ENCODE measurements at regions not wholly inside any gene's neighbourhood (a gene's known extent, or its start where the extent isn't known, plus 50 kb on each side); places are given as distances from the start of the nearest gene placed in this dataset.
A peak's percentile ranks its signal among the peaks of the same experiment; 100 is the strongest.
"Not testable (repeated sequence)": the region's sequence is repeated elsewhere in the genome, so short reads cannot be mapped to it uniquely, and the experiment has no call there.

GRCh38 chr4:117831060-117831683 is 203.1 kb upstream of the NDST3 start:
- no peak for FAIRE-seq
- no peak for DNase-seq (ENCODE audit: insufficient read length, low spot score)
- no peak for TF ChIP-seq POLR2A (IDR thresholded peaks at IDR 0.05; ENCODE audit: low read depth, low read length)

DNA sequence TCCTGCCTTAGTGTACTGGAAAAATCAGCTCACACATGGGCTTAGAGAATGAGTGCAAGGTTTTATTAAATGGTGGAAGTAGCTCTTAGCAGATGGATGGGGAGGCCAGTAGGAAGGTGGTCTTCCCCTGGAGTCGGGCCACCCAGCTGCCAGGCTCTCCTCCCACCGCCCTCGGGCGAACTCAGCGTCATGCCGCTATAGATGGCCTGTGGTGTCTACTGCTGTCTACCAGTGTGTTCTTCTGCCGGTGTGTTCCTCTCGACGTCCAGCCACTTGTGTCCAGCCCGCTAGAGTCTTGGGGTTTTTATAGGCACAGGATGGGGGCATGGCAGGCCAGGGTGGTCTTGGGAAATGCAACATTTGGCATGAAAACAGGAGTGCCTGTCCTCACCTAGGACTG is 198.7 kb upstream of the NDST3 start:
- DNase-seq (ENCODE audit: insufficient read length, low spot score) (no peak), FAIRE-seq (no peak)
- TF ChIP-seq POLR2A (IDR thresholded peaks at IDR 0.05; ENCODE audit: low read depth, low read length): no peak

DNA sequence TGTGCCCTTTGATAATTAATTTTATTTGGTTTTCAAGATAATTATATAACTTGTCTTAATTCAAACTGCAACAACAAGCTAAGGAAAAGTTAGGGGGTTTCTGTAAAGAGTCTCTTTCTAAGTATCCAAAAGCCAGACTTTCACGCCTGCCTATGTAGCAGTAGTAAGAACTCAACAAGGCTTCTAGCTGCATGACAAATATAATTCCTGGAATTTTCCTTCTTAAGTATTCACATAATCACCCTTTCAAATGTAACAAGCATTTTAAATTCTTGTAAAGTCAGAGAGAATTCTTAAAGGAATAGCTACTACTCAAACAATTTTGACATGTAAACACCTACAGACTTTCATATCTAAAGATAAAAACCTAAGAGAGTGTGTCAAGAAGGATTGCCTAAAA is 189.7 kb upstream of the NDST3 start:
- DNase-seq (ENCODE audit: insufficient read length, low spot score) (no peak), FAIRE-seq (no peak)
- no peak for TF ChIP-seq POLR2A (IDR thresholded peaks at IDR 0.05; ENCODE audit: low read depth, low read length)

GRCh38 chr4:117845270-117845669 is 189.0 kb upstream of the NDST3 start:
- FAIRE-seq (no peak), DNase-seq (ENCODE audit: insufficient read length, low spot score) (no peak)
- TF ChIP-seq POLR2A (IDR thresholded peaks at IDR 0.05; ENCODE audit: low read depth, low read length): no peak

- TF ChIP-seq POLR2A (IDR thresholded peaks at IDR 0.05; ENCODE audit: low read depth, low read length): no peak
- DNase-seq (ENCODE audit: insufficient read length, low spot score) (no peak), FAIRE-seq (no peak)
Measured at GRCh38 chr4:117847849-117848248, 186.4 kb upstream of the NDST3 start.

GRCh38 chr4:117868201-117868600 is 166.1 kb upstream of the NDST3 start:
- no peak for FAIRE-seq
- TF ChIP-seq POLR2A (IDR thresholded peaks at IDR 0.05; ENCODE audit: low read depth, low read length): no peak
- no peak for DNase-seq (ENCODE audit: insufficient read length, low spot score)

- DNase-seq (ENCODE audit: insufficient read length, low spot score): no peak
- FAIRE-seq: no peak
- TF ChIP-seq POLR2A (IDR thresholded peaks at IDR 0.05; ENCODE audit: low read depth, low read length): no peak
Measured at GRCh38 chr4:117873779-117874178, 160.5 kb upstream of the NDST3 start.

- no peak for DNase-seq (ENCODE audit: insufficient read length, low spot score)
- FAIRE-seq: no peak
- TF ChIP-seq POLR2A (IDR thresholded peaks at IDR 0.05; ENCODE audit: low read depth, low read length): no peak
Measured at GRCh38 chr4:117874216-117874615, 160.1 kb upstream of the NDST3 start.

- TF ChIP-seq POLR2A (IDR thresholded peaks at IDR 0.05; ENCODE audit: low read depth, low read length): no peak
- DNase-seq (ENCODE audit: insufficient read length, low spot score) (no peak), FAIRE-seq (no peak)
Measured at GRCh38 chr4:117889978-117890377, 144.3 kb upstream of the NDST3 start.

DNA sequence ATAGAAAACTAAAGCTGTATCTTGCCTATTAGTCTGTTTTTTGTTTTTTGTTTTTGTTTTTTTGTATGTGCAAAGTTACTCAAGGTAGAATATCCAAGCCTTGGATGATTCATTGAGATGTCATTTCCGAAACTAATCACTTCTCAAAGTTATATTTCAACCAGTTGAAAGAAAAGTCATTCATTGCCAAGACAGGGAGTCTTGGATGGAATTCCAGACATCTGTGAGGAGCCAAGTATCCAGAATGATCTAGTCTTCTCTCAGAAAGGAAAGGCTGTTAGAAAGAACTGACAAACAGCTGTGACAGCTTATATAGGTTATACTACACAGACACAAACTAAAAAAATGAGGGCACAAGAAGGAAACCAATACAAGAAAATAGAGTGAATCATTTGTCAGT is 141.1 kb upstream of the NDST3 start:
- TF ChIP-seq POLR2A (IDR thresholded peaks at IDR 0.05; ENCODE audit: low read depth, low read length): no peak
- FAIRE-seq (no peak), DNase-seq (ENCODE audit: insufficient read length, low spot score) (no peak)

DNA sequence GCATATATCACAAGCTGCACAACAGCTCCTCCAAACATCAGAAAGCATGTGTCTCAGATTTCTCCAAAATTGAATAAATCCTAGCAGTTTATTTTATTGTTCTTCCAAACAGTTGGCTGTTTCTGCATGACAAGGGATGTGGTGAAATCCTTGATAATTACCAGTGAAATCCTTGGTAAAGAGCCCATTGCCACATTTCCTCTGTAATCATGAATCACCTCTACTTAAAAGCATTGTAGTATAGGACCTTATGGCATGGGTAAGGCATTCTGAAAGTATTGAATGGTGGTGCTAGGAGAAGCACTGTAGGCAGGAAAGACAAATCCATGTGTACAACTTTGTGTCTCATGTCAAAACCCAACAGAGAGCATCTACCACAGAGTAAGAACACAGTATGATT is 135.8 kb upstream of the NDST3 start:
- FAIRE-seq (no peak), DNase-seq (ENCODE audit: insufficient read length, low spot score) (no peak)
- no peak for TF ChIP-seq POLR2A (IDR thresholded peaks at IDR 0.05; ENCODE audit: low read depth, low read length)

DNA sequence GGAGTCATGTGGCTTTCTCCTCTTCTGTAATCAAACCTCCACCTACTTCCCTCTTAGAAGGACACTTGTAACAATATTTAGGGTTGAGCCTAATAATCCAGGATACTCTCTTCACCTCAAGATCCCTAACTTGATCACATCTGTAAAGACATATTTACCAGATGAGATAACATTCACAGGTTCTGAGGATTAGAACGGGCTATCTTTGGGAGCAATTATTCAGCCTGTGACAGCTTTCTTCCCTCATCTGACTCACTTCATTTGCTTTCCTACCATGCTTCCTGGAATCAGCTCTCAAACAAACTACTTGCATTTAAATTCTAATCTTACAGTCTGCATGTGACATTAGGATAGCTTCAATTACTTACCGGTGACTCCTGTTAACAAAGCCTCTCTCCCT is 133.5 kb upstream of the NDST3 start:
- FAIRE-seq (peak; percentile 20), DNase-seq (ENCODE audit: insufficient read length, low spot score) (no peak)
- TF ChIP-seq POLR2A (IDR thresholded peaks at IDR 0.05; ENCODE audit: low read depth, low read length): no peak

DNA sequence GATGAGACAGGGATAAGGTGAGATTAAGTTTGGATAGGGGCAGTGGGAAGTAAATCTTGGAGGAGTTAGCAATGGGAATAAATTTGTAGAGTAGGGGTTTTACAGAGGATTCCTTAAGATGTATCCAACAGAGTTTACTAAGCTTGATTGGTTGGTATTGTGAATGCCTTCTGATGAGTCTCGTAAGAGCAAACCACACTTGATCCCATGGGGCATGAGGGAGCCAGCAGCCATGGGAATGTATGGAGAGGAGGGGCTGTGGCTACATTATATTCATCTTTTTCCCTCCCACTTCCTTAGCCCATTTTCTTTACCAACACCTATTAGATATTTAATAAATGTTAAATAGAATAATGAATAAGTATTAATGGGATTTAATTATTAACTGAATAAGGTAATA is 126.6 kb upstream of the NDST3 start:
- DNase-seq (ENCODE audit: insufficient read length, low spot score): no peak
- no peak for TF ChIP-seq POLR2A (IDR thresholded peaks at IDR 0.05; ENCODE audit: low read depth, low read length)
- FAIRE-seq: no peak

GRCh38 chr4:117908306-117909207 is 125.7 kb upstream of the NDST3 start:
- TF ChIP-seq POLR2A (IDR thresholded peaks at IDR 0.05; ENCODE audit: low read depth, low read length): no peak
- FAIRE-seq (no peak), DNase-seq (ENCODE audit: insufficient read length, low spot score) (no peak)

- no peak for DNase-seq (ENCODE audit: insufficient read length, low spot score)
- TF ChIP-seq POLR2A (IDR thresholded peaks at IDR 0.05; ENCODE audit: low read depth, low read length): no peak
- no peak for FAIRE-seq
Measured at GRCh38 chr4:117916728-117917127, 117.6 kb upstream of the NDST3 start.

DNA sequence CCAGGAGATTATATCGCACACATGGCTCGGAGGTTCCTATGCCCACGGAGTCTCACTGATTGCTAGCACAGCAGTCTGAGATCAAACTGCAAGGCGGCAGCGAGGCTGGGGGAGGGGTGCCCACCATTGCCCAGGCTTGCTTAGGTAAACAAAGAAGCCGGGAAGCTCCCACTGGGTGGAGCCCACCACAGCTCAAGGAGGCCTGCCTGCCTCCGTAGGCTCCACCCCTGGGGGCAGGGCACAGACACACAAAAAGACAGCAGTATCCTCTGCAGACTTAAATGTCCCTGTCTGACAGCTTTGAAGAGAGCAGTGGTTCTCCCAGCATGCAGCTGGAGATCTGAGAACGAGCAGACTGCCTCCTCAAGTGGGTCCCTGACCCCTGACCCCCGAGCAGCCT is 112.0 kb upstream of the NDST3 start:
- not testable (repeated sequence) for DNase-seq (ENCODE audit: insufficient read length, low spot score); FAIRE-seq

- DNase-seq (ENCODE audit: insufficient read length, low spot score); FAIRE-seq: not testable (repeated sequence)
Measured at GRCh38 chr4:117927823-117928222, 106.5 kb upstream of the NDST3 start.
